ENCODE measurements at regions not wholly inside any gene's neighbourhood (a gene's known extent, or its start where the extent isn't known, plus 50 kb on each side); places are given as distances from the start of the nearest gene placed in this dataset.
"Not testable (repeated sequence)": the region's sequence is repeated elsewhere in the genome, so short reads cannot be mapped to it uniquely, and the experiment has no call there.

DNA sequence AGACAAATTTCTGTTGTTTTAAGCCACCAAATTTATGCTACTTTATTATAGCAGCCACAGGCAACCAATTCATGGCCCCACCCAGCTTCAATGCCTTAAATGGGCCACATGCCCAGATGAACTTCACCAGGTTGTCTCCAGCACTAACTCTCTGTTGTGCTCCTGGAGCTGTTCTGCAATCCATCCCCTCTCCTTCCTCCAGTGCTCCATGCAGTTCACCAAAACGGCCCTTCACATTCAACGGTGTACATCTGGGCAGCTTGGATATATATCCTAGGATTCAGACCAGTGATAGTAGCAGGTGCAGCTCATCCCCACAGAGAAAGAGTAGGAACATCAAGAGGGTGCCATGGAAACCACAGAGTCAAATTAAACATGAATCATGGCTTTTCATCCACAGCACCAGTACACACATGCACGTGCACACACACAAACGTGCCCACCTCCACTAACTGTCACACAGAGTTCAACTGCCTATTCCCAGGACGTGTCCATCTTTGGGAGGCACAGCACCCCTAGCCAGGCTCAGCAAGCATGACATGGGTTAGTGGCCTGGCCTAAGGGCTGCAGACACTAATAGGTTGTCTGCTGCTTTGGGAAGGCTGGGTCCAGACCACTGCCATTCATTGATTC, 134.5 kb downstream of the MED10 start:
- no peaks in the 10 kb centered on the region for H3K4me1 ChIP-seq
- WGBS, 2 donors: 79 to 85% methylated on average over 5 of the region's 5 CpGs
- no peak for DNase-seq

DNA sequence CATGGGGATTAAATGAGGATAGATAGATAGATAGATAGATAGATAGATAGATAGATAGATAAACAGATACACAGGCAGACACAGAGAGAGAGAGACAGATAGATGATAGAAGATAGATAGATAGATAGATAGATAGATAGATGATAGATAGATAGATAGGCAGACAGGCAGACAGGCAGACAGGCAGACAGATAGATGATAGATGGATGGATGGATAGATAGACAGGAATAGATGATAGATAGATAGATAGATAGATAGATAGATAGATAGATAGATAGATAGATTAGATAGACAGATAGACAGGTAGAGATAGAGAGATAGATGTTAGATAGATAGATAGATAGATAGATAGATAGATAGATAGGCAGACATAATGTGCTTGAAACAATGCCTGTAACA, 137.3 kb downstream of the MED10 start:
- intact Hi-C loops (cut with DNase I): not testable (repeated sequence)

More for the DNA sequence above, 134.5 kb downstream of the MED10 start:
- Histone ChIP-seq H3K4me3 (replicated peaks in 1 of 3) (no peak overlapping the region), H3K36me3 (no peaks in the 10 kb centered on the region), H3K27ac (no peak overlapping the region), H3K9me3 (no peaks in the 10 kb centered on the region), H3K27me3 (no peaks in the 10 kb centered on the region)
- intact Hi-C loops (cut with DNase I): no loop called here
- no peak for TF ChIP-seq CTCF (IDR thresholded peaks at IDR 0.05)
- no peak for TF ChIP-seq POLR2A (IDR thresholded peaks at IDR 0.05)

GRCh38 chr5:6236858-6237481, 141.4 kb downstream of the MED10 start:
- Histone ChIP-seq H3K9me3 (no peaks in the 10 kb centered on the region), H3K27me3 (no peaks in the 10 kb centered on the region), H3K4me3 (replicated peaks in 1 of 3) (no peak overlapping the region), H3K27ac (no peak overlapping the region), H3K36me3 (no peaks in the 10 kb centered on the region), H3K4me1 (no peaks in the 10 kb centered on the region)
- 83% methylated on average over 8 of the region's 8 CpGs for WGBS, 2 donors
- TF ChIP-seq CTCF (IDR thresholded peaks at IDR 0.05) (no peak), POLR2A (IDR thresholded peaks at IDR 0.05) (no peak)
- intact Hi-C loops (cut with DNase I): no loop called here
- DNase-seq: no peak

More for the DNA sequence above, 137.3 kb downstream of the MED10 start:
- H3K4me3 ChIP-seq (replicated peaks in 1 of 3); DNase-seq; H3K27me3 ChIP-seq; H3K4me1 ChIP-seq; H3K36me3 ChIP-seq; H3K9me3 ChIP-seq; H3K27ac ChIP-seq: not testable (repeated sequence)

GRCh38 chr5:6236170-6236793, 142.1 kb downstream of the MED10 start:
- DNase-seq: no peak
- 79 to 82% methylated on average over 2 of the region's 2 CpGs for WGBS, 2 donors
- Histone ChIP-seq H3K36me3 (no peaks in the 10 kb centered on the region), H3K4me3 (replicated peaks in 1 of 3) (no peak overlapping the region), H3K27ac (no peak overlapping the region), H3K9me3 (no peaks in the 10 kb centered on the region), H3K27me3 (no peaks in the 10 kb centered on the region), H3K4me1 (no peaks in the 10 kb centered on the region)
- intact Hi-C loops (cut with DNase I): no loop called here
- no peak for TF ChIP-seq POLR2A (IDR thresholded peaks at IDR 0.05)
- TF ChIP-seq CTCF (IDR thresholded peaks at IDR 0.05): no peak

- TF ChIP-seq CTCF (IDR thresholded peaks at IDR 0.05): no peak
- no peak for TF ChIP-seq POLR2A (IDR thresholded peaks at IDR 0.05)
- Histone ChIP-seq H3K4me3 (replicated peaks in 1 of 3) (no peak overlapping the region), H3K4me1 (no peaks in the 10 kb centered on the region), H3K27me3 (no peaks in the 10 kb centered on the region), H3K36me3 (no peaks in the 10 kb centered on the region), H3K27ac (no peak overlapping the region), H3K9me3 (no peaks in the 10 kb centered on the region)
- intact Hi-C loops (cut with DNase I): no loop called here
- no peak for DNase-seq
- WGBS, 2 donors: 95 to 96% methylated on average over 3 of the region's 3 CpGs
Measured at GRCh38 chr5:6235726-6236125, 142.6 kb downstream of the MED10 start.

All from thyroid gland (tissue), 4 donors.